ENCODE measurements at regions not wholly inside any gene's neighbourhood (a gene's known extent, or its start where the extent isn't known, plus 50 kb on each side); places are given as distances from the start of the nearest gene placed in this dataset.

DNA sequence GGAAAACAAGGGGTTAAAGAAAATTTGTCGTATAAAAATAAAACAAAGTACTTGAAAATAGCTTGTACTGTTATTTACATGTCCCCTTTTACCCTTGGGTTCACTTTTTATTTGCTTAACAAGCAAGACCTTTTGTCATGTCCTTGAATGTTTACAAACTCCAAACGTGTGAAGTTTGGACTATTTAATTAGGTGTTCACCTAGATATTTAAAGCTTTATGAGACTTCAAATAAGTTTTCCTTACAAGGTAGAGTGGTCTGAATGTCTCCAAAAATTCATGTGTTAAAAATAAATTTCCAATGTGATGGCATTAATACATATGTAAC, 242.0 kb upstream of the TTC14 start:
- H4K12ac ChIP-seq (ENCODE audit: low read depth, low read length), result no peak overlapping the region
- H3K9me3 ChIP-seq (ENCODE audit: insufficient read depth, low read depth, low read length), result no peaks in the 10 kb centered on the region
- no peak overlapping the region for H2BK12ac ChIP-seq (ENCODE audit: low read length)
- no peaks in the 10 kb centered on the region for H3K79me1 ChIP-seq (ENCODE audit: low read length)
- no peak overlapping the region for H3K18ac ChIP-seq (ENCODE audit: low read length)
- H3K4ac ChIP-seq (ENCODE audit: low read depth, low read length), result no peak overlapping the region
- H3K23ac ChIP-seq (ENCODE audit: low read length), result no peak overlapping the region
- DNase-seq, result no peak
- no peak overlapping the region for H2AFZ ChIP-seq (ENCODE audit: insufficient read depth, low read length, poor library complexity)
- H4K91ac ChIP-seq (ENCODE audit: low read depth, low read length), result no peak overlapping the region
- no peak overlapping the region for H3K27ac ChIP-seq (ENCODE audit: low read depth, low read length)
- H3K14ac ChIP-seq (ENCODE audit: low read length), result no peak overlapping the region
- no peak overlapping the region for H3K9ac ChIP-seq (ENCODE audit: low read length)
- H2BK120ac ChIP-seq (ENCODE audit: insufficient read depth, low read length, poor library complexity), result no peak overlapping the region
- no peaks in the 10 kb centered on the region for H3K4me1 ChIP-seq (ENCODE audit: control insufficient read depth in 1 of 2, insufficient read depth in 2 of 2, low read length in 2 of 2)
- no peak overlapping the region for H4K8ac ChIP-seq (ENCODE audit: low read depth, low read length)
- H3K4me3 ChIP-seq (ENCODE audit: low read depth, low read length), result no peak overlapping the region
- no peak overlapping the region for H2AK5ac ChIP-seq (ENCODE audit: low read length)
- H3K27me3 ChIP-seq (ENCODE audit: insufficient read depth, low read length), result no peaks in the 10 kb centered on the region
- no peaks in the 10 kb centered on the region for H3K36me3 ChIP-seq (ENCODE audit: control insufficient read depth in 1 of 2, insufficient read depth in 2 of 2, low read length in 2 of 2)
- H2BK5ac ChIP-seq (ENCODE audit: low read depth, low read length, poor library complexity), result no peak overlapping the region
- H3K4me2 ChIP-seq (ENCODE audit: low read length), result no peak overlapping the region
- no CpG with 5 or more reads among the region's 2 CpGs for WGBS (ENCODE audit: extremely low coverage, insufficient coverage, insufficient read length)
- H3K79me2 ChIP-seq (ENCODE audit: control insufficient read depth, insufficient read depth, low read length, poor library complexity), result no peaks in the 10 kb centered on the region

- Histone ChIP-seq H4K12ac (ENCODE audit: low read depth, low read length) (no peak overlapping the region), H3K9me3 (ENCODE audit: insufficient read depth, low read depth, low read length) (no peaks in the 10 kb centered on the region), H3K18ac (ENCODE audit: low read length) (no peak overlapping the region), H4K91ac (ENCODE audit: low read depth, low read length) (no peak overlapping the region), H2AFZ (ENCODE audit: insufficient read depth, low read length, poor library complexity) (no peak overlapping the region), H3K27me3 (ENCODE audit: insufficient read depth, low read length) (no peaks in the 10 kb centered on the region), H3K79me1 (ENCODE audit: low read length) (no peaks in the 10 kb centered on the region), H3K79me2 (ENCODE audit: control insufficient read depth, insufficient read depth, low read length, poor library complexity) (no peaks in the 10 kb centered on the region), H3K9ac (ENCODE audit: low read length) (no peak overlapping the region), H2BK5ac (ENCODE audit: low read depth, low read length, poor library complexity) (no peak overlapping the region), H3K23ac (ENCODE audit: low read length) (no peak overlapping the region), H2AK5ac (ENCODE audit: low read length) (no peak overlapping the region), H4K8ac (ENCODE audit: low read depth, low read length) (no peak overlapping the region), H3K4ac (ENCODE audit: low read depth, low read length) (no peak overlapping the region), H3K4me3 (ENCODE audit: low read depth, low read length) (no peak overlapping the region), H3K4me2 (ENCODE audit: low read length) (no peak overlapping the region), H2BK12ac (ENCODE audit: low read length) (no peak overlapping the region), H3K27ac (ENCODE audit: low read depth, low read length) (no peak overlapping the region), H3K36me3 (ENCODE audit: control insufficient read depth in 1 of 2, insufficient read depth in 2 of 2, low read length in 2 of 2) (no peaks in the 10 kb centered on the region), H3K4me1 (ENCODE audit: control insufficient read depth in 1 of 2, insufficient read depth in 2 of 2, low read length in 2 of 2) (no peaks in the 10 kb centered on the region), H2BK120ac (ENCODE audit: insufficient read depth, low read length, poor library complexity) (no peak overlapping the region), H3K14ac (ENCODE audit: low read length) (no peak overlapping the region)
- DNase-seq, result no peak
These were observed 239.9 kb upstream of the TTC14 start for GRCh38 chr3:180362081-180362480.

- Histone ChIP-seq H3K14ac (ENCODE audit: low read length) (no peak overlapping the region), H4K8ac (ENCODE audit: low read depth, low read length) (no peak overlapping the region), H4K91ac (ENCODE audit: low read depth, low read length) (no peak overlapping the region), H3K4me3 (ENCODE audit: low read depth, low read length) (no peak overlapping the region), H3K27ac (ENCODE audit: low read depth, low read length) (no peak overlapping the region), H2AK5ac (ENCODE audit: low read length) (no peak overlapping the region), H3K18ac (ENCODE audit: low read length) (no peak overlapping the region), H3K79me2 (ENCODE audit: control insufficient read depth, insufficient read depth, low read length, poor library complexity) (no peaks in the 10 kb centered on the region), H2BK120ac (ENCODE audit: insufficient read depth, low read length, poor library complexity) (no peak overlapping the region), H3K4ac (ENCODE audit: low read depth, low read length) (no peak overlapping the region), H3K27me3 (ENCODE audit: insufficient read depth, low read length) (no peaks in the 10 kb centered on the region), H4K12ac (ENCODE audit: low read depth, low read length) (no peak overlapping the region), H2AFZ (ENCODE audit: insufficient read depth, low read length, poor library complexity) (no peak overlapping the region), H3K23ac (ENCODE audit: low read length) (no peak overlapping the region), H3K4me2 (ENCODE audit: low read length) (no peak overlapping the region), H2BK12ac (ENCODE audit: low read length) (no peak overlapping the region), H3K9me3 (ENCODE audit: insufficient read depth, low read depth, low read length) (no peaks in the 10 kb centered on the region), H3K9ac (ENCODE audit: low read length) (no peak overlapping the region), H3K36me3 (ENCODE audit: control insufficient read depth in 1 of 2, insufficient read depth in 2 of 2, low read length in 2 of 2) (no peaks in the 10 kb centered on the region), H3K4me1 (ENCODE audit: control insufficient read depth in 1 of 2, insufficient read depth in 2 of 2, low read length in 2 of 2) (no peaks in the 10 kb centered on the region), H2BK5ac (ENCODE audit: low read depth, low read length, poor library complexity) (no peak overlapping the region), H3K79me1 (ENCODE audit: low read length) (no peaks in the 10 kb centered on the region)
- DNase-seq, result no peak
- no CpG with 5 or more reads among the region's 3 CpGs for WGBS (ENCODE audit: extremely low coverage, insufficient coverage, insufficient read length)
These were observed 226.1 kb upstream of the TTC14 start for GRCh38 chr3:180375831-180376230.

DNA sequence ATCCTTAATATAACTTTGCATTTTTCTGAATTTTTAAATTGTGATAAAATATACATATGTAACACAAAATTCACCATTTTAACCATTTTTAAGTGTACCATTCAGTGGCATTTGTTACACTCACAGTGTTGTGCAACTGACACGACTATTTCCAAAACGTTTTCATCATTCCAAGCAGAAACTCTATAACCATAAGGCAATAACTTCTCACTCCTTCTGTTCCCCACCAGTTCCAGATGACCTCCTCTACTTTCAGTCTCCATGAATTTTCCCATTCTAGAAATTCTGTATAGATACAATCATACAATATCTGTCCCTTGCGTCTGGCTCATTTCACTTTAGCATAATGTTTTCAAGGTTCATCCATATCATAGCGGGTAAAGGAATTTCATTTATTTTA, 223.5 kb upstream of the TTC14 start:
- Histone ChIP-seq H3K27me3 (ENCODE audit: insufficient read depth, low read length) (no peaks in the 10 kb centered on the region), H2AK5ac (ENCODE audit: low read length) (no peak overlapping the region)

More for the DNA sequence above, 223.5 kb upstream of the TTC14 start:
- Histone ChIP-seq H2BK12ac (ENCODE audit: low read length) (no peak overlapping the region), H3K4ac (ENCODE audit: low read depth, low read length) (no peak overlapping the region), H2AFZ (ENCODE audit: insufficient read depth, low read length, poor library complexity) (no peak overlapping the region), H4K12ac (ENCODE audit: low read depth, low read length) (no peak overlapping the region), H3K4me2 (ENCODE audit: low read length) (no peak overlapping the region), H3K4me1 (ENCODE audit: control insufficient read depth in 1 of 2, insufficient read depth in 2 of 2, low read length in 2 of 2) (no peaks in the 10 kb centered on the region), H2BK120ac (ENCODE audit: insufficient read depth, low read length, poor library complexity) (no peak overlapping the region), H3K36me3 (ENCODE audit: control insufficient read depth in 1 of 2, insufficient read depth in 2 of 2, low read length in 2 of 2) (no peaks in the 10 kb centered on the region), H3K9ac (ENCODE audit: low read length) (no peak overlapping the region), H3K18ac (ENCODE audit: low read length) (no peak overlapping the region), H3K9me3 (ENCODE audit: insufficient read depth, low read depth, low read length) (no peaks in the 10 kb centered on the region), H3K4me3 (ENCODE audit: low read depth, low read length) (no peak overlapping the region), H4K8ac (ENCODE audit: low read depth, low read length) (no peak overlapping the region), H4K91ac (ENCODE audit: low read depth, low read length) (no peak overlapping the region), H2BK5ac (ENCODE audit: low read depth, low read length, poor library complexity) (no peak overlapping the region), H3K27ac (ENCODE audit: low read depth, low read length) (no peak overlapping the region), H3K14ac (ENCODE audit: low read length) (no peak overlapping the region), H3K79me1 (ENCODE audit: low read length) (no peaks in the 10 kb centered on the region), H3K79me2 (ENCODE audit: control insufficient read depth, insufficient read depth, low read length, poor library complexity) (no peaks in the 10 kb centered on the region), H3K23ac (ENCODE audit: low read length) (no peak overlapping the region)
- no CpG with 5 or more reads among the region's 4 CpGs for WGBS (ENCODE audit: extremely low coverage, insufficient coverage, insufficient read length)
- no peak for DNase-seq

All from trophoblast cell (in vitro differentiated cells and primary cell).